Motor neuron (in vitro differentiated cells): ENCODE measurements at regions not wholly inside any gene's neighbourhood (a gene's known extent, or its start where the extent isn't known, plus 50 kb on each side); places are given as distances from the start of the nearest gene placed in this dataset.
"Not testable (repeated sequence)": the region's sequence is repeated elsewhere in the genome, so short reads cannot be mapped to it uniquely, and the experiment has no call there.

Experiments used
- ATAC-seq, 8 experiments: fragments of 200-7000 bp; cut with Tn5 transposase; replicated peaks in 6 of 8; 2 replicates each; pipeline ENCODE4 v1.8.0; 2021; ENCODE audit warnings: mild to moderate bottlenecking in 8 of 8, moderate library complexity in 8 of 8
- H3K27ac ChIP-seq, 2 donors: fragments of 250-450 bp; sonication (Bioruptor Pico); 2 replicates each; pipeline ENCODE4 v1.9.0; 2021; ENCODE audit warnings: antibody characterized with exemption in 2 of 2, mild to moderate bottlenecking in 2 of 2, moderate library complexity in 1 of 2
- H3K4me1 ChIP-seq, 2 donors: fragments of 250-450 bp; sonication (Bioruptor Pico); replicated peaks in 1 of 2; 2 replicates each; pipeline ENCODE4 v1.6.1; 2021; ENCODE audit warnings: antibody characterized with exemption in 2 of 2, mild to moderate bottlenecking in 2 of 2, moderate library complexity in 1 of 2
- H3K4me3 ChIP-seq, 5 donors: fragments of 250-450 bp; sonication (Bioruptor Pico); 2 replicates each; pipeline ENCODE4 v1.9.0; 2021; ENCODE audit warnings: antibody characterized with exemption in 5 of 5, mild to moderate bottlenecking in 5 of 5, moderate library complexity in 4 of 5
- WGBS, 10 experiments: fragments of 450-650 bp; shearing (Covaris generic); methylation state at CpG; one replicate each; pipeline ENCODE4 v1.0.0; 2022; 5-methylcytosine and 5-hydroxymethylcytosine counted together
- in situ Hi-C, 9 experiments: fragments of 400-800 bp; cut with MboI; loops; one replicate each; pipeline ENCODE4 v1.15.0; 2021; ENCODE audit warnings: low sequenced_read_pairs in 9 of 9, low pct_unique_long_range_greater_than_20kb in 2 of 9; ENCODE audit not compliant: unreplicated experiment in 9 of 9

GRCh38 chr1:207196135-207196534 lies 92.1 kb downstream of the C4BPA start:
- ATAC-seq, H3K4me3 ChIP-seq, H3K4me1 ChIP-seq, in situ Hi-C loops, H3K27ac ChIP-seq: not testable (repeated sequence)
- WGBS, 10 experiments, result 17 to 93% (median 81%) methylated on average over 1 to 6 of the region's 7 CpGs; no CpG with 5 or more reads in 5 of the 10 experiments

GRCh38 chr1:207201534-207201933 lies 97.5 kb downstream of the C4BPA start:
- H3K4me1 ChIP-seq, H3K4me3 ChIP-seq, in situ Hi-C loops, H3K27ac ChIP-seq, ATAC-seq: not testable (repeated sequence)
- 20 to 71% (median 43%) methylated on average over 1 to 3 of the region's 3 CpGs; no CpG with 5 or more reads in 7 of the 10 experiments for WGBS, 10 experiments

GRCh38 chr1:207202480-207202879 lies 98.4 kb downstream of the C4BPA start:
- no peak overlapping the region for H3K4me3 ChIP-seq
- no peak overlapping the region for H3K27ac ChIP-seq
- in situ Hi-C loops, result no loop called here
- ATAC-seq, result no peak
- WGBS, 10 experiments, result 33 to 100% (median 75%) methylated on average over 1 to 3 of the region's 3 CpGs; no CpG with 5 or more reads in 3 of the 10 experiments
- H3K4me1 ChIP-seq, result no peaks in the 10 kb centered on the region

GRCh38 chr1:207203541-207203940 lies 99.5 kb downstream of the C4BPA start:
- ATAC-seq, result no peak
- H3K4me3 ChIP-seq, result no peak overlapping the region
- no peaks in the 10 kb centered on the region for H3K4me1 ChIP-seq
- 0 to 89% (median 77%) methylated on average over 1 of the region's 1 CpG; no CpG with 5 or more reads in 2 of the 10 experiments for WGBS, 10 experiments
- H3K27ac ChIP-seq, result no peak overlapping the region
- in situ Hi-C loops, result no loop called here

GRCh38 chr1:207205614-207206061 lies 101.6 kb downstream of the C4BPA start:
- no peaks in the 10 kb centered on the region for H3K4me1 ChIP-seq
- 6 to 52% (median 28%) methylated on average over 1 to 2 of the region's 2 CpGs for WGBS, 10 experiments
- H3K27ac ChIP-seq, result no peak overlapping the region
- in situ Hi-C loops, result no loop called here
- H3K4me3 ChIP-seq, result no peak overlapping the region
- ATAC-seq, result no peak

GRCh38 chr1:207208691-207209090 lies 104.7 kb downstream of the C4BPA start:
- H3K4me3 ChIP-seq, H3K27ac ChIP-seq, H3K4me1 ChIP-seq, in situ Hi-C loops, ATAC-seq: not testable (repeated sequence)
- WGBS, 10 experiments, result 67 to 86% methylated on average over 1 of the region's 2 CpGs; no CpG with 5 or more reads in 8 of the 10 experiments

- H3K4me3 ChIP-seq, result no peak overlapping the region
- WGBS, 10 experiments, result 8 to 100% (median 67%) methylated on average over 1 of the region's 1 CpG; no CpG with 5 or more reads in 1 of the 10 experiments
- ATAC-seq, result no peak
- H3K4me1 ChIP-seq, result no peaks in the 10 kb centered on the region
- in situ Hi-C loops, result no loop called here
- no peak overlapping the region for H3K27ac ChIP-seq
Measured at GRCh38 chr1:207214453-207214852, 107.0 kb upstream of the CD55 start.

- Histone ChIP-seq H3K27ac (no peak overlapping the region), H3K4me3 (no peak overlapping the region), H3K4me1 (peaks cover 0 to 3% of the 10 kb centered on the region in 2 donors)
- in situ Hi-C loops, result no loop called here
- ATAC-seq, result no peak
- 57 to 100% (median 89%) methylated on average over 1 to 8 of the region's 8 CpGs for WGBS, 10 experiments
Measured at GRCh38 chr1:207217778-207218511, 103.5 kb upstream of the CD55 start.

- in situ Hi-C loops, result no loop called here
- WGBS, 10 experiments, result 48 to 100% (median 87%) methylated on average over 1 to 6 of the region's 6 CpGs
- H3K4me3 ChIP-seq, result no peak overlapping the region
- peaks cover 0 to 3% of the 10 kb centered on the region in 2 donors for H3K4me1 ChIP-seq
- H3K27ac ChIP-seq, result no peak overlapping the region
- ATAC-seq, result peak in 2 of 8 experiments; percentile 17 to 53
Measured at GRCh38 chr1:207218512-207219362, 102.7 kb upstream of the CD55 start.

GRCh38 chr1:207219979-207220889 lies 101.2 kb upstream of the CD55 start:
- 50 to 89% (median 83%) methylated on average over 5 to 15 of the region's 24 CpGs for WGBS, 10 experiments
- ATAC-seq, result no peak

GRCh38 chr1:207221934-207222351 lies 99.5 kb upstream of the CD55 start:
- Histone ChIP-seq H3K4me1 (peaks cover 0 to 3% of the 10 kb centered on the region in 2 donors), H3K27ac (no peak overlapping the region), H3K4me3 (no peak overlapping the region)
- ATAC-seq, result no peak
- in situ Hi-C loops, result no loop called here

More at GRCh38 chr1:207219979-207220889, 101.2 kb upstream of the CD55 start:
- no peak overlapping the region for H3K4me3 ChIP-seq
- H3K27ac ChIP-seq, result no peak overlapping the region
- in situ Hi-C loops, result no loop called here
- H3K4me1 ChIP-seq, result peaks cover 0 to 3% of the 10 kb centered on the region in 2 donors

- ATAC-seq, result no peak
- H3K27ac ChIP-seq, result no peak overlapping the region
- H3K4me1 ChIP-seq, result peaks cover 0 to 3% of the 10 kb centered on the region in 2 donors
- WGBS, 10 experiments, result 50 to 100% (median 91%) methylated on average over 1 to 2 of the region's 2 CpGs; no CpG with 5 or more reads in 1 of the 10 experiments
- no peak overlapping the region for H3K4me3 ChIP-seq
- in situ Hi-C loops, result no loop called here
Measured at GRCh38 chr1:207223162-207223561, 98.3 kb upstream of the CD55 start.
